ENCODE measurements at regions not wholly inside any gene's neighbourhood (a gene's known extent, or its start where the extent isn't known, plus 50 kb on each side); places are given as distances from the start of the nearest gene placed in this dataset.

DNA sequence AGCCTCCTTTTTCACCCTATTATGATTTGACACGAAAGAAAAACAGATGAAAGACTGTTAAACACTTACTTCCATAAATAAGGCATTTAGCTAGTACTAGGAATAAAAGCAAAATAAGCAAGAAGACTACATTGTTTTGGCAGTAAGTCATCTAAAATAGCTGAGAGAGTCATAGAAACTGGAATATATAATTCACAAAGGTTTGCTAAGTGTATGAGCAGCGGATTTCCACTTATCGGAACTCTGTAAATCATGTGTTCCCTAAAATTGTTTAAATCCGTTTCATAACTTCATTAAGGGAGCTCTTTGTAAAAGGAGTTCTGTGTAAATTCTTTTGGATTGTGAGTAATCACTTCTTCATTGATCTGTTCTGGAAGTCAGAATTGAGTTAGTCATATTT is 202.5 kb upstream of the CBLB start:
- TF ChIP-seq, protein P1, sequence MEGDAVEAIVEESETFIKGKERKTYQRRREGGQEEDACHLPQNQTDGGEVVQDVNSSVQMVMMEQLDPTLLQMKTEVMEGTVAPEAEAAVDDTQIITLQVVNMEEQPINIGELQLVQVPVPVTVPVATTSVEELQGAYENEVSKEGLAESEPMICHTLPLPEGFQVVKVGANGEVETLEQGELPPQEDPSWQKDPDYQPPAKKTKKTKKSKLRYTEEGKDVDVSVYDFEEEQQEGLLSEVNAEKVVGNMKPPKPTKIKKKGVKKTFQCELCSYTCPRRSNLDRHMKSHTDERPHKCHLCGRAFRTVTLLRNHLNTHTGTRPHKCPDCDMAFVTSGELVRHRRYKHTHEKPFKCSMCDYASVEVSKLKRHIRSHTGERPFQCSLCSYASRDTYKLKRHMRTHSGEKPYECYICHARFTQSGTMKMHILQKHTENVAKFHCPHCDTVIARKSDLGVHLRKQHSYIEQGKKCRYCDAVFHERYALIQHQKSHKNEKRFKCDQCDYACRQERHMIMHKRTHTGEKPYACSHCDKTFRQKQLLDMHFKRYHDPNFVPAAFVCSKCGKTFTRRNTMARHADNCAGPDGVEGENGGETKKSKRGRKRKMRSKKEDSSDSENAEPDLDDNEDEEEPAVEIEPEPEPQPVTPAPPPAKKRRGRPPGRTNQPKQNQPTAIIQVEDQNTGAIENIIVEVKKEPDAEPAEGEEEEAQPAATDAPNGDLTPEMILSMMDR (IDR thresholded peaks at IDR 0.05): no peak
- no peak for TF ChIP-seq POLR2A (IDR thresholded peaks at IDR 0.05)

All from uterus (tissue), 2 donors.